HUES64 (cell line): ENCODE measurements at regions not wholly inside any gene's neighbourhood (a gene's known extent, or its start where the extent isn't known, plus 50 kb on each side); places are given as distances from the start of the nearest gene placed in this dataset.
"Not testable (repeated sequence)": the region's sequence is repeated elsewhere in the genome, so short reads cannot be mapped to it uniquely, and the experiment has no call there.

Experiments used
- H3K27ac ChIP-seq: 2 replicates; pipeline ENCODE4 v1.7.0; 2013; ENCODE audit warnings: low read depth, low read length, inconsistent platforms
- H3K27me3 ChIP-seq: 2 replicates; pipeline ENCODE4 v1.6.1; 2013; ENCODE audit warnings: mild to moderate bottlenecking, low read length; ENCODE audit not compliant: insufficient read depth
- H3K36me3 ChIP-seq: 2 replicates; pipeline ENCODE4 v1.6.1; 2013; ENCODE audit warnings: mild to moderate bottlenecking, low read length; ENCODE audit not compliant: insufficient read depth
- H3K4me1 ChIP-seq: 2 replicates; pipeline ENCODE4 v1.6.1; 2013; ENCODE audit warnings: mild to moderate bottlenecking, low read length, moderate library complexity; ENCODE audit not compliant: insufficient read depth
- H3K4me3 ChIP-seq: 2 replicates; pipeline ENCODE4 v1.5.1; 2013; ENCODE audit warnings: mild to moderate bottlenecking, low read length, moderate library complexity
- H3K9ac ChIP-seq: 2 replicates; pipeline ENCODE4 v1.6.1; 2013; ENCODE audit warnings: mild to moderate bottlenecking, low read depth, low read length
- H3K9me3 ChIP-seq: 2 replicates; pipeline ENCODE4 v1.6.1; 2013; ENCODE audit warnings: low read depth, low read length; ENCODE audit not compliant: insufficient read depth
- WGBS: fragments of 150-250, 120-280 bp; methylation state at CpG from one replicate; pipeline ENCODE4 v1.1.7; 2013; ENCODE audit warnings: missing lambda C conversion rate; 5-methylcytosine and 5-hydroxymethylcytosine counted together

DNA sequence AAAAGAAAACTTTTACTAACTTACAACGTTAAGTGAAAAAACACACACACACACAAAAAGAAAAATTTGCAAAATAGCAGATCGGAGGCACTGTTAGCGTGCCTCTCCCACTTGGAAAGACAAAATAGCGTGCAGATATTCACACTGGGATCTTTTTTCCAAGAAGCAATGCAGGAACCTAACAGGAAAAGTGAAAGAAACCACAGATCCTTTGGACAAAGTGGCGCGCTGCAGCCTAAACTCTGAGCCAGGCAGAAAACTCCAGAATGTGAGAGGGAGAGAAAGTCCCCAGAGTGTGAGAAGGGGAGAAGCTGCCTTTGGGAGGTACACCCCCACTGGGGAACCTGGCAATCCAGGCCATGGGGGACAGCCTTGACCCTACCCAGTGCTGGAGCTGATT lies 70.7 kb upstream of the SERPINE2 start:
- no peak overlapping the region for H3K27ac ChIP-seq
- H3K9me3 ChIP-seq: no peaks in the 10 kb centered on the region
- no peaks in the 10 kb centered on the region for H3K36me3 ChIP-seq
- peaks cover 3% of the 10 kb centered on the region; the same call in 1 of the 2 replicates for H3K4me1 ChIP-seq
- H3K27me3 ChIP-seq: no peaks in the 10 kb centered on the region
- no peak overlapping the region for H3K4me3 ChIP-seq
- H3K9ac ChIP-seq: no peak overlapping the region
- WGBS: 94% methylated on average over 6 of the region's 6 CpGs

DNA sequence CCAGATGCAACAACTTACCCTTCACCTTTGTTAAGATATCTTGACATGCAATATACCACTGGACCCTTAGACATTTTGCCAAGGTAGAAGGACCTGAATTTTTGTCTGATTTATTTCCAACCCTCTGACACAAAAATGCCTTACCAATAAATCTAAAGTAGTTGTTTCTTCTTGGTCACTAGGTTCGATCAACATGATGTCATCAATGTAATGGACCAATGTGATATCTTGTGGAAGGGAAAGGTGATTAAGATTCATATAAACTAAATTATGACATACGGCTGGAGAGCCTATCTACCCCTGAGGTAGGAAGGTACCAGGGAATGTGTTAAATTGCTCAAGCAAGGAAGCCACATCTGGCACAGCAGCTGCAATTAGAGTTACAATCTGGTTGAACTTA lies 67.7 kb upstream of the SERPINE2 start:
- WGBS: 94% methylated on average over 2 of the region's 2 CpGs
- Histone ChIP-seq H3K4me1 (no peaks in the 10 kb centered on the region), H3K27me3 (no peaks in the 10 kb centered on the region), H3K36me3 (no peaks in the 10 kb centered on the region), H3K9me3 (no peaks in the 10 kb centered on the region), H3K4me3 (no peak overlapping the region), H3K9ac (no peak overlapping the region), H3K27ac (no peak overlapping the region)

DNA sequence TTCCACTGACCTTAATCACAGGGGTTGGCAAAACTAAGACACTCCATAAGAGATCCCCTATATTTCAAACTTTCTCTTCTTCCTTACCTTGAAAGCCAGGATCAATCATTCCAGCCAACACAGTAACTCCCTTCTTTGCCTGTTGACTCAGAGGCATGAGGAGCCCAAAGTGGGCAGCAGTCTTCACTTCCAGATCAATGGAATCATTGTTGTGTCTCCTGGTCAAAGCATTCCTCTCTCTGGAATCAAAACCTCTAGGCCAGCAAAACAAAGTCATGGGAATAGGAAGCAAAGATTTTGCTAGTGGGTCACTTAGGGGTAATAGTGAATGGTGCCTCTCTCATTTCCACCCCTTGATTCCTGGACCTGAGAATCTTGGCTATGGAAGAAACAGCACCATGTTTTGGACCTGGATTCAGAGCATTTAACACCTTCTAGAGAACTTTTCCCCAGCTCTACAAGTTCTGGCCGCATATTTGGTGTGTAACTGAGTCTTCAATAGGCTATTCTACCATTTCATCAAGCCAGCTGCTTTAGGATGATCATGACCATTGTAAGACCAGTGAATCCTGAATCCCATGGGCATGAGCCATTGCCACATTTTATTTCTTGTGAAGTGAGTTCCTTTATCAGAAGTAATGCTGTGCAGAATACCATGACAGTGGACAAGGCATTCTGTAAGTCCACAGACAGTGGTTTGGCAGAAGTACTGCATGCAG lies 65.7 kb upstream of the SERPINE2 start:
- H3K4me3 ChIP-seq: no peak overlapping the region
- no peaks in the 10 kb centered on the region for H3K27me3 ChIP-seq
- no peak overlapping the region for H3K27ac ChIP-seq
- no peak overlapping the region for H3K9ac ChIP-seq
- WGBS: 95% methylated on average over 1 of the region's 1 CpG
- no peaks in the 10 kb centered on the region for H3K36me3 ChIP-seq
- no peaks in the 10 kb centered on the region for H3K9me3 ChIP-seq
- no peaks in the 10 kb centered on the region for H3K4me1 ChIP-seq

DNA sequence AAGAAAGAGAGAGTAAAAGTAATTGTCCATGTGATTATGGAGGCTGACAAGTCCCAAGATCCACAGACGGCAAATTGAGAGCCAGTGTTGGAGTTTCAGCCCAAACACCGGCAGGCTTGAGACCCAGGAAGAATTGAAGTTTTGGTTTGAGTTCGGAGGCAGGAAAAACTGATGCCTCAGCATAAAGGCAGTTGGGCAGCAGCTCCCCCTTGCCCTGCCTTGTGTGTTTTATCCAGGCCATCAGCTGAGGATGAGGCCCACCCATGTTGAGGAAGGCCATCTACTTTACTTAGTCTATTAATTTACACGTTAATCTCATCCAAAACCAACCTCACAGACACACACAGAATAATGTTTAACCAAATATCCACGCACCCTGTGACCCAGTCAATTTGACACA lies 64.6 kb upstream of the SERPINE2 start:
- no peaks in the 10 kb centered on the region for H3K27me3 ChIP-seq
- no peaks in the 10 kb centered on the region for H3K4me1 ChIP-seq
- no peaks in the 10 kb centered on the region for H3K9me3 ChIP-seq
- no peaks in the 10 kb centered on the region for H3K36me3 ChIP-seq
- 94% methylated on average over 5 of the region's 5 CpGs for WGBS
- H3K27ac ChIP-seq: no peak overlapping the region
- no peak overlapping the region for H3K9ac ChIP-seq
- no peak overlapping the region for H3K4me3 ChIP-seq

DNA sequence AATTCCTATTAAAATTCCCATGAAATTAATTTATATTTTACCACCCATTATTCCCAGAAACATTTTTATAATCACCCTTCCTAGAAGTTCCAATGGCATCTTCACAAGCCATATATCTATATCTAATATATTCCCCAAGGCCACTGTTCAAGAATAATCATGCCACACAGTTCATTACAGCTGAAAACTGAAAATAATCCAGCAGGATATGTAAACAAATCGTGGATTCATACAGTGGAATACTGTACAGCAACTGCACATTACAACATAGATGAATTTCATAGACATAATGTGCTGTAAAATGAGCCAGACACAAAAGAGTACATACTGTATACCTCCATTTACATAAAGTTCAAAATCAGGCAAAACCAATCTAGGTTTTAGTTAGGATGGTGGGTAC lies 63.9 kb upstream of the SERPINE2 start:
- H3K9ac ChIP-seq: no peak overlapping the region
- H3K36me3 ChIP-seq: no peaks in the 10 kb centered on the region
- 100% methylated on average over 1 of the region's 1 CpG for WGBS
- H3K4me1 ChIP-seq: no peaks in the 10 kb centered on the region
- H3K27me3 ChIP-seq: no peaks in the 10 kb centered on the region
- H3K27ac ChIP-seq: no peak overlapping the region
- no peaks in the 10 kb centered on the region for H3K9me3 ChIP-seq
- no peak overlapping the region for H3K4me3 ChIP-seq

DNA sequence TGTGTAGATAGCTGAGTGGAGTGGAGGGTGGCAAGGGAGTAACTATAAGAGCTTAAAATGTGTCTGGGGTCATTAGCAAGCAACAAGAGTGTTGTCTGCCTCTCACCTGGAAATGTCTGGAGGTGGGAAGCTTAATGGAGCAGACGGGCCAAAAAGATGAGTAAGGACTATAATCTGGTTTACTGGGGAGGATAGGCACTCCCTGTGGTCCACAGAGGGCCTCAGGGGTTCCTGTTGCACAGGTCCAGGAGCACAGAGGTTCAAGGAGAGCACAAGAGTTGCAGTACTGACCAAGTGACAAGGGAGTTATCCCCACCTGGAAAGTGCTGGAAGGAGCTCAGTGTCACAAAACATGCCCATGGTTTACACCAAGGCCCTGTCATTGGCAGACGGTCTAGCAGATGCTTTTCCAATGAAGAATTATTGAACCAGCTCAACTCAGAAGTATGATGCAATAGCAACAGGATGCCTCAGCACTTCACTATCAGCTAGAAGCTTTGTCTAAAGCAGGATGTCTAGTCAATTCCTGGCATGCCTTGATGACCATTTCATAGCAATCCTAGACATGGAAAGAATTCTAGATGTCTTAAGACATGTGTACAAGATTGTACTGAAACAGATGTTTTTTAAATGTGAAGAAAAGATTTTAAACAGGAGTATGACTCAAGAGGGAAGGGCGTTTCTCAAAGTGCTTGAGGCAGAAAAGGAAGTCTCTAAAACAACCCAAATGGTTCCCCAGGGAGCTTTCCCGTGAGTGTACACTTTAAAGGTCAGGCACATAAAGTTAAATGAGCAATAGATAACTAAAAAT lies 62.9 kb upstream of the SERPINE2 start:
- no peak overlapping the region for H3K9ac ChIP-seq
- no peaks in the 10 kb centered on the region for H3K4me1 ChIP-seq
- no peaks in the 10 kb centered on the region for H3K9me3 ChIP-seq
- H3K27ac ChIP-seq: no peak overlapping the region
- no peak overlapping the region for H3K4me3 ChIP-seq
- no peaks in the 10 kb centered on the region for H3K27me3 ChIP-seq
- no peaks in the 10 kb centered on the region for H3K36me3 ChIP-seq
- WGBS: 86% methylated on average over 4 of the region's 4 CpGs

DNA sequence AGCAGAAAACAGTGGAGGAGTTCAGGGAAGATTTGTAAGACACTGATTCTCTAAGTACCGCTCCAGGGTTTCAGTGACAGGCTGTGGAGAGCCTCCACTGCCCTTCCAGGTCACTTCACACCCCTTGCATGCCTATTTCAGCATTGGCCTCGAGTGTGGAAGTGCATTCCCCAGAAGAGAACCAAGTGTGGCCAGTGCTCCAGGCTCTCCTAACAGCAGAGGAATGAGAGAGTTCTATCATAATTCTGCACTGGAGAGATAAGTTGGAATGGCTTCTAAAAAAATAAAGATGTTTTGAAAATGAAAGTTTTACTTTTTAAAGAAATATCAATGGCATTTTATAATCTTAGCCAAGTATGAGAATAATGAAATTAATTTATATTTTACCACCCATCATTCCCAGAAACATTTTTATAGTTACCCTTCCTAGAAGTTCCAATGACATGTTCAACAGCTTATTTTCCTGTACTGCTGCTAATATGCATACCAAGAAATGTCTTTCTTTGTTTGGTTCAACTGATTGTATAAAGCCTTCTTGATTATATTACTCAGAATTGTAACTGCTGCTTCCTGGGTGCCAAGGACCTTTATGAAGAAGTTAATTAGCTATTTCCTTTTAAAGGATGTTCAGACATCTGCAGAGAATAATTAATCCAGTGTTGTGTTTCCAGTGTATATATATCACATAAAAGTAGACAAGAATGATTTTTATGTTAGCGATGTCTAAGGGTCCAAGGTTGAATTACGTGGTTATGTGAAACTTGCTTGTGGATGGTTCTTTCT lies 61.0 kb upstream of the SERPINE2 start:
- Histone ChIP-seq H3K9me3 (no peaks in the 10 kb centered on the region), H3K4me1 (no peaks in the 10 kb centered on the region), H3K4me3 (no peak overlapping the region), H3K27ac (no peak overlapping the region), H3K36me3 (no peaks in the 10 kb centered on the region), H3K9ac (no peak overlapping the region), H3K27me3 (no peaks in the 10 kb centered on the region)
- WGBS: 91% methylated on average over 4 of the region's 4 CpGs

DNA sequence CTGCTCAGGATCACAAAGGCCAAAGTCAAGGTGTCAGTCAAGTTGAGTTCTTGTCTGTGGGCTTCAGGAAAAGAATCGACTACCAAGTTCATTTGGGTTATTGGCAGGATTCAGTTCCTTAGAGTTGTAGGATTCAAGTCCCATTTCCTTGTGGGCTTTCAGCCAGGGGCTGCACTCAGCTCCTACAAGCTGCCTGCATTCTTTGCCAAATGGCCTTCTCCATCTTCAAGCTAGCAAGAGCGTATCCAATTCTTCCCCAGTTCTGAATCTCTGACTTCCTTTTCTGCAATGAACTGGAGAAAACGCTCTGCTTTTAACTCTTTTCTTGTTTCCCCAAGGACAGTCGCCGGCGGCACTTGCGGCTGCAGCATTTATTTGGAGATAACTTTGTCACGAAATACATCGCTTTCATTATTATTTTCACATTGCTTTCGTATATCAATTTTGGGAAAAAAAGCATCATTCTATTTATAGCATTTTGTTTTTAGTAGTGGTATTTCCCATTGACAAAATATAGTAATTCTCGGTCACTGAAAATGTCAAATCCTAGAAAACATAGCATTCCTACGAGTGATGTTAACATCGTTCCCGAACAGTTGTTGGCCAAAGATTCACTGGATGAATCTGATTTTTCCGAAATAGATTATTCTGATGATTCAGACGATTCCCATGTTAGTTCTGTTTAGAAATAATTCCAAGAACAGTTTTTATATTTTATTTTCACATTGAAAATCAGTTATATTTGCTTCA lies 59.6 kb upstream of the SERPINE2 start:
- Histone ChIP-seq H3K27ac (no peak overlapping the region), H3K9me3 (no peaks in the 10 kb centered on the region), H3K36me3 (no peaks in the 10 kb centered on the region), H3K4me1 (no peaks in the 10 kb centered on the region), H3K9ac (no peak overlapping the region), H3K27me3 (no peaks in the 10 kb centered on the region), H3K4me3 (no peak overlapping the region)
- 93% methylated on average over 15 of the region's 16 CpGs for WGBS

DNA sequence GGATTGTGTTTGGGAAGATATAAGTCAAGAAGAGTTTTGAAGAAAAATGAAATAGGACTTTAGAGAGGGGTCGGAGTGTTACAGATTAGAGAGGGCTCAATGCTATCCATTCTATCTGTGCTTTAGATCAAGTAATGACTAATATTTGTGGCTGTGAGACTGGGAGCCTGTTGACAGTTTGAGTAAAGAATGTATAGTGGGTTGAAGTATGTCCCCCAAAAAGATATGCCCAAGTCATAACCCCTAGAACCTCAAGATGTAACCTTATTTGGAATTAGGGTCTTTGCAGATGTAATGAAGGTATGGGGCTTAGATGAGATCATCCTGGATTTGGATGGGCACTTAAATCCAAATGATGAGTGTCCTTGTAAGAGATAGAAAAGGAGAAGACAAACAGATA lies 55.3 kb upstream of the SERPINE2 start:
- Histone ChIP-seq H3K9ac (no peak overlapping the region), H3K36me3 (no peaks in the 10 kb centered on the region), H3K4me1 (no peaks in the 10 kb centered on the region), H3K4me3 (no peak overlapping the region), H3K27me3 (no peaks in the 10 kb centered on the region), H3K9me3 (no peaks in the 10 kb centered on the region), H3K27ac (no peak overlapping the region)
- WGBS: 95% methylated on average over 1 of the region's 1 CpG

DNA sequence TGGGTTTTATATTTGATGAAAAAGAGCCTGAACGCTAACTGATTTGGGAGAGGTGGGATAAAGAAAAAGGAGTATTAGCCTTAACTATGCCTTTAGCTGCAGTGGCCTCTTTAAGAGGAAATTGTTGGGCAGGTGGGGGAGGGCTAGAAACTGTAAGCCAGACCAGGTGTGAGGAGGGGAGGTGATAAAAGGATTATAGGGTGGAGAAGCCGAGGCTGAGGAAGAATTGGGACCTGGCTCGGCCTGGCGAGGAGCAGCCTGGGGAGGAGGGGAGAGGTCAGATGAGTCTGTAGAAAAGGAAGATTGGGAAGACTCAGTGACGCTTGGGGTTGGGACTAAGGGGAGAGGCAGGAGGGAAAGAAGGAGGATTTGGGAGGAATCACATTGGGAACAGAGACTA lies 52.6 kb upstream of the SERPINE2 start:
- 72% methylated on average over 5 of the region's 5 CpGs for WGBS
- H3K36me3 ChIP-seq, H3K27me3 ChIP-seq: not testable (repeated sequence)

DNA sequence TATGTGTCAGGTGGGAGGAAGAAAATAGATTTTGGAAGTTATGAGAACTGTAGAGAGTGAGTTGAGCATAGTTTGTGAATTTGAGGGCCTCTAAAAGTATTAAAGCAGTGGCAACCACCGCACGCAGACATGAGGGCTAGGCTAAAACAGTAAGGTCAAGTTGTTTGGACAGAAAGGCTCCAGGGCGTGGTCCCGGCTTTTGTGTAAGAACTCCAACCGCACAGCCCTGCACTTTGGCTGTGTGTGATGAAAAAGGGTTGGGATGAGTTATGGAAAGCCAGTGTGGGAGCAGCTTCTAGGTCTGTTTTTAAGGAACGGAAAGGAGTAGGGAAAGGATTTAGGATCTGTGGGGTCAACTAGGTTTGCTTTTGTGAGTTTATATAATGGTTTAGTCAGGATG lies 50.5 kb upstream of the SERPINE2 start:
- not testable (repeated sequence) for H3K9ac ChIP-seq, H3K36me3 ChIP-seq, H3K27ac ChIP-seq, H3K27me3 ChIP-seq, H3K9me3 ChIP-seq, H3K4me1 ChIP-seq, H3K4me3 ChIP-seq
- WGBS: 96% methylated on average over 6 of the region's 6 CpGs

More for the DNA sequence above, 52.6 kb upstream of the SERPINE2 start:
- H3K4me1 ChIP-seq, H3K9ac ChIP-seq, H3K27ac ChIP-seq, H3K4me3 ChIP-seq, H3K9me3 ChIP-seq: not testable (repeated sequence)
